ENCODE measurements at regions not wholly inside any gene's neighbourhood (a gene's known extent, or its start where the extent isn't known, plus 50 kb on each side); places are given as distances from the start of the nearest gene placed in this dataset.

DNA sequence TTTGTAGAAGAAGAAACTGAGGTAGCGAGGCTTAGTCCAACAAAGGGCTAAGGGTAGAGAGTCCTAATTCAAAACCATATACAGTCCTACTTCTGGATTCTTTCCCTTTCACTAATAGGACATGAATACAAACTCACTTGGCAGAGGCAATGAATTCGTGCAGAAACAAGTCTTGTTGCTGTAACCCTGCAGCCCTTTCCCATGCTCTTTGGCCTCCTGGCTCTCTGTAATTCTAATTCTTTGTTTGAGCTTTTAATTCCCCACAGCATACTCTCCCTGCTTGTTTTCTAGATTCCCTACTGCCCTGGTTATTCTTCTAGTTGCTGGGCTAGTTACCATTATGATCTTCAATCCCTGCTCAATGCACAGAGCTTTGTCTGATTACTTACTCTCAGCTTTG, 381.4 kb downstream of the ETNK1 start:
- TF ChIP-seq EZH2 (IDR thresholded peaks at IDR 0.05; ENCODE audit: insufficient read depth, poor library complexity, severe bottlenecking) (no peak), EZH2phosphoT487 (IDR thresholded peaks at IDR 0.05; ENCODE audit: insufficient read depth, low read depth) (no peak)
- no peaks in the 10 kb centered on the region for H3K9me3 ChIP-seq (ENCODE audit: low read depth)
- no peaks in the 10 kb centered on the region for H3K4me1 ChIP-seq (ENCODE audit: insufficient read depth)
- no peaks in the 10 kb centered on the region for H3K79me2 ChIP-seq (ENCODE audit: insufficient read depth)
- DNase-seq: no peak
- H3K4me3 ChIP-seq: no peak overlapping the region
- 15 to 20% methylated on average over 2 of the region's 2 CpGs for WGBS, 2 experiments (ENCODE audit: low coverage in 1 of 2, low lambda C conversion rate in 2 of 2, missing lambda C conversion rate in 2 of 2)
- no peak overlapping the region for H3K27ac ChIP-seq
- H3K4me2 ChIP-seq (ENCODE audit: unreplicated experiment): no peak overlapping the region
- H3K9me2 ChIP-seq (ENCODE audit: insufficient read depth): no peaks in the 10 kb centered on the region
- H3F3A ChIP-seq (ENCODE audit: insufficient read depth): no peaks in the 10 kb centered on the region
- peaks cover 7% of the 10 kb centered on the region; the same call in 1 of the 2 replicates for H3K27me3 ChIP-seq (replicated peaks; ENCODE audit: insufficient read depth)
- H3K36me3 ChIP-seq (ENCODE audit: low read depth): no peaks in the 10 kb centered on the region
- H4K20me1 ChIP-seq (ENCODE audit: insufficient read depth): no peaks in the 10 kb centered on the region
- H2AFZ ChIP-seq: no peak overlapping the region
- no peak overlapping the region for H3K9ac ChIP-seq
- in situ Hi-C loops (cut with MboI): no loop called here

DNA sequence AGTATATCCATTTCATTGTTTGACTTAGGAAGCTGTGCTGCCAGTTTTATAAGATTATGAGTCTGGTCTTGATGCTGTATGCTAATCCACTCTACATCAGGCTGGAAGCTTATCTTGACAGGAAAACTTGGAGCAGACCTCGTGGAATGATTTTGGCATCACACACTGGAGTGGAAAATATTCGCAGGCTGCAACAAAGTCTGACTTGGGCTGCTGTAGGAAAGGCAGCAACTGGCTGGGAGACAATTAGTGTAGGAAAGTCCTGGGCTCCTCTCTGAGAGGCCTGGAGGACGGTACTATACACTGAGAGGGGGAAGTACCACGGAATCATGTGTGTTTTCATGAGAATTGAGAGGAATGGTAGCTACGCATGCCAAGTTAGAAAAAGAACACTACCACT, 383.7 kb downstream of the ETNK1 start:
- H3K36me3 ChIP-seq (ENCODE audit: low read depth): no peaks in the 10 kb centered on the region
- no peak overlapping the region for H3K4me2 ChIP-seq (ENCODE audit: unreplicated experiment)
- H3K9me2 ChIP-seq (ENCODE audit: insufficient read depth): no peaks in the 10 kb centered on the region
- in situ Hi-C loops (cut with MboI): no loop called here
- 32 to 33% methylated on average over 5 of the region's 5 CpGs for WGBS, 2 experiments (ENCODE audit: low coverage in 1 of 2, low lambda C conversion rate in 2 of 2, missing lambda C conversion rate in 2 of 2)
- no peaks in the 10 kb centered on the region for H4K20me1 ChIP-seq (ENCODE audit: insufficient read depth)
- DNase-seq: no peak
- H2AFZ ChIP-seq: no peak overlapping the region
- no peak overlapping the region for H3K9ac ChIP-seq
- no peaks in the 10 kb centered on the region for H3K9me3 ChIP-seq (ENCODE audit: low read depth)
- no peaks in the 10 kb centered on the region for H3K4me1 ChIP-seq (ENCODE audit: insufficient read depth)
- no peaks in the 10 kb centered on the region for H3F3A ChIP-seq (ENCODE audit: insufficient read depth)
- H3K27ac ChIP-seq: no peak overlapping the region
- H3K4me3 ChIP-seq: no peak overlapping the region
- TF ChIP-seq EZH2 (IDR thresholded peaks at IDR 0.05; ENCODE audit: insufficient read depth, poor library complexity, severe bottlenecking): no peak
- no peak for TF ChIP-seq EZH2phosphoT487 (IDR thresholded peaks at IDR 0.05; ENCODE audit: insufficient read depth, low read depth)
- H3K79me2 ChIP-seq (ENCODE audit: insufficient read depth): no peaks in the 10 kb centered on the region
- peaks cover 7% of the 10 kb centered on the region; the same call in 1 of the 2 replicates for H3K27me3 ChIP-seq (replicated peaks; ENCODE audit: insufficient read depth)

DNA sequence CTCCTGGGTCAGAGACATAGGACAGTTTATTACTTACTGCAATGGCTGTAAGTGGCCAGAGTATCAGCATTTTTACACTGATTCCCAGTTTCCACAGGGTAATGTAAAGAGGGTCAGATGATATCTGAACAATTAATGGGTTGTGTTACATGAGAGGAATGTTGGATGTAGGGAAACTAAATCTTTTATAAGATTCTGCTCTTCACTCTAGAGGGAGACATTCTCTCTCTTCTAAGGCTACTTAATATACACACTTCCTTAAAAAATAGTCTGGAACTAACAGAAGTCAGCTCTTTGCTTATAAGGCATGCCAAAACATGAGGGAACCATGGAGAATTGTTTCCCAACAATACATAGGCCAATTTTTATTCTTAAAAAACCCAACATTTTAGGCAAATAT, 389.8 kb downstream of the ETNK1 start:
- TF ChIP-seq EZH2 (IDR thresholded peaks at IDR 0.05; ENCODE audit: insufficient read depth, poor library complexity, severe bottlenecking): no peak
- no peak for TF ChIP-seq EZH2phosphoT487 (IDR thresholded peaks at IDR 0.05; ENCODE audit: insufficient read depth, low read depth)
- Histone ChIP-seq H3K9me2 (ENCODE audit: insufficient read depth) (no peaks in the 10 kb centered on the region), H4K20me1 (ENCODE audit: insufficient read depth) (no peaks in the 10 kb centered on the region), H3K36me3 (ENCODE audit: low read depth) (no peaks in the 10 kb centered on the region), H3K79me2 (ENCODE audit: insufficient read depth) (no peaks in the 10 kb centered on the region), H3K27ac (no peak overlapping the region), H2AFZ (no peak overlapping the region), H3K4me2 (ENCODE audit: unreplicated experiment) (no peak overlapping the region), H3K4me1 (ENCODE audit: insufficient read depth) (no peaks in the 10 kb centered on the region), H3K9me3 (ENCODE audit: low read depth) (no peaks in the 10 kb centered on the region), H3K27me3 (replicated peaks; ENCODE audit: insufficient read depth) (no peaks in the 10 kb centered on the region), H3K9ac (no peak overlapping the region), H3F3A (ENCODE audit: insufficient read depth) (no peaks in the 10 kb centered on the region), H3K4me3 (no peak overlapping the region)
- DNase-seq: no peak
- in situ Hi-C loops (cut with MboI): no loop called here

DNA sequence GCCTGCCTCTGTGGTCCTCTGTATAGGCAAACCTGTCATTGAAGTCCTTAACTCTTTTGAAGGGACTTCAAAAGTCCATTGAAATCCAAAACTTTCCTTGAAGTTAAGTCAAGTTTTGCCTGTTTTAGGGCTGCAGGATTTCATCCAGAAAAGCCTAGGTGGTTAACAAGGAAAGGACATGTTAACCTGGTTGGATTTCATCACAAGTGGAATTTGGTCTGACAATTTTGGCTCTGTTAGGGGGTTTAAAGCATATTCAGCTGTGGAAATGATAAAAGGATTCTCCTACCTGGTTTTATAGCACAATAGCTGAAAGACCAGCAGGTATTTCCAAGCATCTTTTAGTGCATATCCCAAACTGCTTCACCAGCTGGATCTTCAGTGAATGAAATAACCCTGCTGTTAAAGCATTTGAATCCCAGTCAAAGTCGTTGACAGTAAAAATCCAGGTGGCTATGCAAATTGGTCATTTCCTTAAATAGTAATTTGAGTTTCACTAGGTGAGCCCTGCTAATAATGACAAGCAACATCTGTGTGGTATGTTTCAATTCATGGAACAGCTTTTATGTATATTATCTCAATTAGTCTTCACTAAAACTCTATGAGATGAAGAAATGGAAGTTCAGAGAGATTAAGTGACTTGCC, 400.5 kb downstream of the ETNK1 start:
- no peak for TF ChIP-seq EZH2 (IDR thresholded peaks at IDR 0.05; ENCODE audit: insufficient read depth, poor library complexity, severe bottlenecking)
- no peak for TF ChIP-seq EZH2phosphoT487 (IDR thresholded peaks at IDR 0.05; ENCODE audit: insufficient read depth, low read depth)
- 0 to 3% methylated on average over 1 of the region's 1 CpG for WGBS, 2 experiments (ENCODE audit: low coverage in 1 of 2, low lambda C conversion rate in 2 of 2, missing lambda C conversion rate in 2 of 2)
- Histone ChIP-seq H3K27ac (no peak overlapping the region), H3K4me1 (ENCODE audit: insufficient read depth) (no peaks in the 10 kb centered on the region), H3K4me2 (ENCODE audit: unreplicated experiment) (no peak overlapping the region), H3K9me3 (ENCODE audit: low read depth) (no peaks in the 10 kb centered on the region), H3K36me3 (ENCODE audit: low read depth) (no peaks in the 10 kb centered on the region), H3F3A (ENCODE audit: insufficient read depth) (no peaks in the 10 kb centered on the region), H3K4me3 (no peak overlapping the region), H2AFZ (no peak overlapping the region), H3K9me2 (ENCODE audit: insufficient read depth) (no peaks in the 10 kb centered on the region), H3K9ac (no peak overlapping the region), H4K20me1 (ENCODE audit: insufficient read depth) (no peaks in the 10 kb centered on the region), H3K27me3 (replicated peaks; ENCODE audit: insufficient read depth) (no peaks in the 10 kb centered on the region), H3K79me2 (ENCODE audit: insufficient read depth) (no peaks in the 10 kb centered on the region)
- in situ Hi-C loops (cut with MboI): no loop called here
- DNase-seq: no peak

Measured in GM23248 (cell line).